Endothelial cell (in vitro differentiated cells): ENCODE measurements at regions not wholly inside any gene's neighbourhood (a gene's known extent, or its start where the extent isn't known, plus 50 kb on each side); places are given as distances from the start of the nearest gene placed in this dataset.

ENCODE experiments used
- DNase-seq: peaks from one replicate; pipeline ENCODE4 v3.0.0; 2021; ENCODE audit warnings: low spot score
- H3K27ac Mint-ChIP-seq: one replicate; pipeline ENCODE4 v1.8.0; 2021; ENCODE audit warnings: mixed read lengths, inconsistent platforms; ENCODE audit not compliant: unreplicated experiment
- H3K27me3 Mint-ChIP-seq: one replicate; pipeline ENCODE4 v1.8.0; 2021; ENCODE audit warnings: mild to moderate bottlenecking, moderate library complexity, mixed read lengths, inconsistent platforms; ENCODE audit not compliant: unreplicated experiment
- H3K36me3 Mint-ChIP-seq: one replicate; pipeline ENCODE4 v1.8.0; 2021; ENCODE audit warnings: mild to moderate bottlenecking, low read depth, mixed read lengths, inconsistent platforms; ENCODE audit not compliant: unreplicated experiment
- H3K4me1 Mint-ChIP-seq: one replicate; pipeline ENCODE4 v1.8.0; 2021; ENCODE audit warnings: mild to moderate bottlenecking, mixed read lengths, inconsistent platforms; ENCODE audit not compliant: unreplicated experiment
- H3K4me3 Mint-ChIP-seq: one replicate; pipeline ENCODE4 v1.8.0; 2021; ENCODE audit warnings: mild to moderate bottlenecking, mixed read lengths, inconsistent platforms; ENCODE audit not compliant: unreplicated experiment
- H3K9me3 Mint-ChIP-seq: one replicate; pipeline ENCODE4 v1.8.0; 2021; ENCODE audit warnings: mixed read lengths, inconsistent platforms; ENCODE audit not compliant: unreplicated experiment
- TF ChIP-seq, protein P1 (sequence below): fragments of 200-600 bp; sonication (generic); IDR thresholded peaks from one replicate; pipeline ENCODE4 v1.5.0; 2021; ENCODE audit warnings: antibody characterized with exemption; ENCODE audit not compliant: unreplicated experiment

DNA sequence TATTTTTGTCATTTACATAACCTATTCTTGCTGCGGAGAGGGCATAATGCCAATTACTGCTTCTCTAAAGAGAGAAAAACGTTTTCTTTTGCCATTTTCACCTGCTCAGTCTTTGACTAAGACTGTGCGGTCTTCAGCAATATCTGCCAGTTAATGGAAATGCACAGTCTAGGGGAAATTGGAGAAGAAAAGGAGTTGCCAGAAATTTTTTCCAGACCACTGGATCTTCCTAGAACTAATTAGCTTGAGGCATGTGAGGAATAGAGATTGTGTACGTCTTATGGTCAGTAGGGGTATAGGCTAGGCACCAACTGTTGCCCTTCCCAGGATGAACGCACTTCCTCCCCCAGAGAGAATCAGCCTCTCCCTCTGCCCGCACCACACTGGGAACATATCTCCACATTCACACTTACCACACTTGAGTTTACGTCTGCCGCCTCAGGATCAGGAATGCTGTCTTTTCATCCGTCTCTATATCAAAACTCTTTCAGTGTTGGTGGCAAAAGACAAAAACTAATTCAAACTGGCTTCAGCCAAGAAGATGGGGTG is 67.9 kb upstream of the E2F3 start:
- no peaks in the 10 kb centered on the region for H3K36me3 Mint-ChIP-seq
- no peak overlapping the region for H3K27ac Mint-ChIP-seq
- H3K27me3 Mint-ChIP-seq: peaks cover 2% of the 10 kb centered on the region
- TF ChIP-seq, protein P1, sequence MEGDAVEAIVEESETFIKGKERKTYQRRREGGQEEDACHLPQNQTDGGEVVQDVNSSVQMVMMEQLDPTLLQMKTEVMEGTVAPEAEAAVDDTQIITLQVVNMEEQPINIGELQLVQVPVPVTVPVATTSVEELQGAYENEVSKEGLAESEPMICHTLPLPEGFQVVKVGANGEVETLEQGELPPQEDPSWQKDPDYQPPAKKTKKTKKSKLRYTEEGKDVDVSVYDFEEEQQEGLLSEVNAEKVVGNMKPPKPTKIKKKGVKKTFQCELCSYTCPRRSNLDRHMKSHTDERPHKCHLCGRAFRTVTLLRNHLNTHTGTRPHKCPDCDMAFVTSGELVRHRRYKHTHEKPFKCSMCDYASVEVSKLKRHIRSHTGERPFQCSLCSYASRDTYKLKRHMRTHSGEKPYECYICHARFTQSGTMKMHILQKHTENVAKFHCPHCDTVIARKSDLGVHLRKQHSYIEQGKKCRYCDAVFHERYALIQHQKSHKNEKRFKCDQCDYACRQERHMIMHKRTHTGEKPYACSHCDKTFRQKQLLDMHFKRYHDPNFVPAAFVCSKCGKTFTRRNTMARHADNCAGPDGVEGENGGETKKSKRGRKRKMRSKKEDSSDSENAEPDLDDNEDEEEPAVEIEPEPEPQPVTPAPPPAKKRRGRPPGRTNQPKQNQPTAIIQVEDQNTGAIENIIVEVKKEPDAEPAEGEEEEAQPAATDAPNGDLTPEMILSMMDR: no peak
- peaks cover 12% of the 10 kb centered on the region for H3K4me1 Mint-ChIP-seq
- no peak for DNase-seq
- H3K9me3 Mint-ChIP-seq: no peaks in the 10 kb centered on the region
- H3K4me3 Mint-ChIP-seq: no peak overlapping the region

DNA sequence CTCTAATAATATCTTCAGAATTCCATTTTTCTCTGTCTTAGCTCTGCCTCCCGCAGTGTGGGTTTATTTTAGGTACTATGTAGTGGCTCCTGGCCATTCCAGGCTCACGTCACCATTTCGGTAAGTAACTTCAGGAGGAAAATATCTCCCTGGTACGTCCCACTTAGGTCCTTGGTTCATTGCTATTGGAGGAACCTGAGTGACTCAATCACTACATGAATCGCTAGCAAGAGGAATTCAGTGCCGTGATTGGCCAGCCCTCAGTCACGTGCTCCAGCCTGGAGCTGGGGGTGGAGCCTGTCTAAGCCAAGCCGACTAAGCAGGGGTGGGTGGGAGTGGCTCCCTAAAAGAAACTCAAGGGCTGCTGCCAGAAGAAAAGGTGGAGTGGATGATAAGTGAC is 67.3 kb upstream of the E2F3 start:
- Mint-ChIP-seq H3K36me3 (no peaks in the 10 kb centered on the region), H3K9me3 (no peaks in the 10 kb centered on the region), H3K27ac (no peak overlapping the region), H3K27me3 (peaks cover 2% of the 10 kb centered on the region), H3K4me1 (peaks cover 6% of the 10 kb centered on the region), H3K4me3 (no peak overlapping the region)
- TF ChIP-seq, protein P1: no peak
- no peak for DNase-seq

DNA sequence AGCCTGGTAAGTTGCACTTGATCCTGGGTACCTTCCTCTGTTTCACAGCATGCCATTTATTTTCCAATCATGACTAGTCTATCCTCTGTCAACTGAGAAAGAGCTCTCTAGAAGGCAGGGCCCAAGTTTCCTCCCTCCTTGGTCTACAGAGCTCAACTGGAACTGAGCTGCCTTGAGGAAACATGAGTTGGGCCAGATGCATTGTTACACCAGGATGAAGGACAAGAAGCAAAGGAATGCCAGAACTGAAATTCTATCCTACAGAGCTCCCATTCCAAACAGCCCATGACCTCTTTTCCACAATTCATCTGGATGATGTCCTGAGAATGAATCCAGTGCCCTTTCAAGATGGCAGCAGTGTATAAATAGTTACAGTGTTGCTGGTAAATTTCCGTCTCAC is 66.7 kb upstream of the E2F3 start:
- no peak for DNase-seq
- Mint-ChIP-seq H3K4me3 (no peak overlapping the region), H3K27me3 (peaks cover 2% of the 10 kb centered on the region), H3K9me3 (no peaks in the 10 kb centered on the region), H3K27ac (no peak overlapping the region), H3K4me1 (peaks cover 6% of the 10 kb centered on the region), H3K36me3 (no peaks in the 10 kb centered on the region)
- TF ChIP-seq, protein P1: no peak

DNA sequence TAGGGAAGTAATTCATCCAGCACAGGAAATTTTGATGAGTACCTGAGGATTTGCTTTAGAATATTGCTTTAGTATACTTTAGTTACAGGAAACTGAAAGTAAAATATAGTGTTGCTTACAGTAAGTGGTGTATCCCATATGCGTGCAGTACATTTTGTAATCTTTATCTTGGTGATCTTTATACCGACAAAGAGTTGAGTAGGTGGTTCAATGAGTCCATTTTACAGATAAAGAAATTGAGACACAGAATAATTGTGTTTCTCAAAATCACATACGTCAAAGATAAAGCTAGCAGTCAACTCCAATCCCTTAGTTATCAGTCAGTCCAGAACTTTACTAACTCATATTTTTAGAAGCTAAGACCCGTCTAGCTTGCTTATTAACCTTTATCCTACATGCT is 65.8 kb upstream of the E2F3 start:
- no peak for DNase-seq
- no peaks in the 10 kb centered on the region for H3K36me3 Mint-ChIP-seq
- no peak overlapping the region for H3K27ac Mint-ChIP-seq
- TF ChIP-seq, protein P1: no peak
- H3K4me3 Mint-ChIP-seq: no peak overlapping the region
- peaks cover 6% of the 10 kb centered on the region for H3K4me1 Mint-ChIP-seq
- no peaks in the 10 kb centered on the region for H3K9me3 Mint-ChIP-seq
- H3K27me3 Mint-ChIP-seq: peaks cover 2% of the 10 kb centered on the region

DNA sequence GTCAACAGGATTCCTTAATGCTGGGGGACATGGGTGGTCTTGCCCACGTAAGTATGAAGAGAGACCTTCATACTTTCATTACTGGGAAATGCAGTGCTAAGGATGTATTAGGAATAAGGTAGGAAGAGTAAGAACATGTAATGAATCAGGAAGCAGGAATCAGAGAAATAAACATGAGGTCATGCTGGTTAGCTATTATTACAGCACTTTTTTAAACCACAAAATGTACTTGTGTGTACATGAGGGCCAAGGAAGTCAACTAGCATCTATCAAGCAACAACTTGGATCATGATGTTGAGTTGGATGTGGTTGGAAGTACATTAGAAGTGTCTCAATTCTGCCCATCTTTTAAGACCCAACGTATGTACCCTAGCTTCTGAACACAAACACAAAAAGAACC is 63.5 kb upstream of the E2F3 start:
- no peak for DNase-seq
- Mint-ChIP-seq H3K27me3 (peaks cover 3% of the 10 kb centered on the region), H3K4me3 (no peak overlapping the region), H3K9me3 (no peaks in the 10 kb centered on the region), H3K27ac (no peak overlapping the region), H3K4me1 (peaks cover 9% of the 10 kb centered on the region), H3K36me3 (no peaks in the 10 kb centered on the region)
- TF ChIP-seq, protein P1: no peak
